HG03565 (cell line): ENCODE measurements at regions not wholly inside any gene's neighbourhood (a gene's known extent, or its start where the extent isn't known, plus 50 kb on each side); places are given as distances from the start of the nearest gene placed in this dataset.

Experiments used
- ATAC-seq: cut with Tn5 transposase; IDR thresholded peaks from one replicate; pipeline ENCODE4 v1.9.1; 2021; ENCODE audit warnings: mild to moderate bottlenecking, moderate library complexity; ENCODE audit not compliant: unreplicated experiment

DNA sequence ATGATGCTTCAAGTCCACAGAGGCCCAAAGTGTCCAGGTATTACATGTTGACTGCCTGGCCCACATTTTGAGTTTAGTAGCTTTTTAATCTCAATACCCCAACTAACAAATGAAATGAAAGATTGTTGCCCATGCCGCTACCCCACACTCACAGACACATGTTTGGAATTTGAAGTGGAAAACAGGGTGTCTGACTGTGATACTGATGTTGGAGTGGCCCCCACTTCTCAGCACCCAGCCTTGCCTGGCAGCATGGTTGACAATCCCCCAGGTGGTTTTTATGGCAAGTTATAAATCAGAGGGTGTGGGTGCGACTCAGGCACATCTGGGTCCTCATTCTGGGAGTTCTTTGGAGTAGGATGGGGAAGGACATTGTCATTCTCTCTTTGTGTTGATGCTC is 314.7 kb upstream of the ZNF32 start:
- no peak for ATAC-seq

DNA sequence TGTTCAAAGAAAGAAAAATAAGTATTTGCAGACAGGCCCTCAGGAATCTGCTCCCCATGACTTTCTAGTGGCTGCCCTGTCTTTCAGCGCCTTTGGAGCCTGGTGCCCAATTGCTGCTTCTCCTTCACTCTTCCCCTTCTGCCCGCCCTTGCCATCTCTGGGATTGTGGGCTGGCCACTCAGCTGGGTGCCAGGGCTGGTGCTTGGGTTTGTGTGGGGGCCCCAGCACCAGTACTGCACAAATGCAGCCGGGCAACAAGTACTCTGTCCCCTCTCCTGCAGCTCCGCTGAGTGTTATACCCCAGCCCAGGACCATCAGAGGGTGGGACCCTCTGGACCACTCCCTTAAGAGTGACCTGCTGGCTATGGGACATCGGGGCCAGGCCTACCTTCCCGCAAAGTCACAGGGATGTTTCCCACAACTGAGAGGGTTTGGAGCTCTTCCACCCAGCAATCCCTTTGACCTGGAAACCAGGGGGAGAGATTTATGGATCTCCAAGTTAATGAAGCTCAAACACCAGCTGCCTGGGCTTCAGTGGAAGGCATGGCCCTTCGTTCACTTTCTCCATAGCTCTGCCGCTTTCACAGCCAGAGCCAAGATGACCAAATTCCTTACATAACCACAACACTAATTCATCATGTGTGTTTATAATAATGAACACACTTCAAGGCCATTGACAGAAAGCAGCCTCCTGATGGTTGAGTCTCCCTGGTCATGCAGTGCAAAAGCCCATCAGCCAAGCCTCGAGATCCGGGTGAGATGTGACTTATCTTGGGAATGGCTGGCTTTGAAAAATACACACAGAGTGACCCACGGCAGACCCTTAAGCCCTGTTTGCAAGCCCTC is 313.9 kb upstream of the ZNF32 start:
- no peak for ATAC-seq

DNA sequence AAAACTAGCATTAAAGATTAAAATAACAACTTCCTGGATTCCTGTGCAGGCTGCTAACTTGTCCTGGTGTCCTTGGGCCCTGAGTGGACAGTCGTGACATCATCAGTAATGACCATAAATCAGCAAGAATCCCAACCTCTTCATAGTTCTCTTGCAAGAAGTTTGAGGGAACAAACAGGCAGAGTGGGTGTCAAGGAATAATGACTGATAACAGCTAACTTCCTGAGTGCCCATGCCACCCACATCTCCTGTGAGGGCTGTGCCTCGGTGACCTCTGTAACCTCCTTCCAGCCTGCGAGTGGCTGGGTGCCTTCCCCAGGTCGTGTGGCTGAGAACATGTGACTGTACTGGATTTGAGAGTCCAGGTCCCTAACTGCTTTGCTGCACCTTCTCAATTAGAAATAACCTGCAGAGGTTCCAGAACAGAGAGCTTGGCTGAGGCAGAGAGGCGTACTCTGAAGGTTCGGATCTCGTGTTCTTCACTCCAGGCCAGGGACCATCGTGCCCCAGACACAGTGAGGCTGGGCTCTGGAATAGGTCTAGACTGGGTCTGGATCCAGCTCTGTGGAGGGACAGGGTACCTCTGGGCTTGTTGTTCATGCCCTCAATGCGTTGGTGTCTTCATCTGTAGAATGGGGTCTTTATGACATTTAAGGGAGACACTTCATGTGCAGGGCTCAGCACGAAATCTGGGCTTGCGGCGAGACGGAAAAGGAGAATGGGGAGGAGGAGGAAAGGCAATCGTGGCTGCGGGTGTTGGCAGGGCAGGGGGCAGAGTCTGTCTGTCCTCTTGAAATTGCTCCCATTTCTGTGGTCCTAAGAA is 313.1 kb upstream of the ZNF32 start:
- ATAC-seq = no peak

DNA sequence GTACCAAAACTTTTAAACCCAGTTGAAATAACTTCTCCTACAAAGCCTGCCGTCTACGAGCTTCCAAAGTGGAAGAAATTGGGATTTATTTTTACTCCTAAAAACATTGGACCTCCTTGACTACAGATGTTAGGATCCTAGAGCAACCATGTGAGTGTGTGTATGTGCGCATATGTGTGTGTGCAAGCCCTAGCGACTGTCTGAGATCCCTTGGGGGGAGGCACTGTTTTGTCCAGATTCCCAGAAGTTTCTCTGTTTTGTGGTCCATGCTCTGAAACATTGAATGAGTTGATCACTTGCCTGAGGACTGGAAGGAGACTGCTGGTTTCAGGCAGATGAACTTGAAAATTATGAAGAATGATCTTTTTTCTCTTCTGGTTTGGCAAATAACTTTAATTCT is 312.3 kb upstream of the ZNF32 start:
- no peak for ATAC-seq

DNA sequence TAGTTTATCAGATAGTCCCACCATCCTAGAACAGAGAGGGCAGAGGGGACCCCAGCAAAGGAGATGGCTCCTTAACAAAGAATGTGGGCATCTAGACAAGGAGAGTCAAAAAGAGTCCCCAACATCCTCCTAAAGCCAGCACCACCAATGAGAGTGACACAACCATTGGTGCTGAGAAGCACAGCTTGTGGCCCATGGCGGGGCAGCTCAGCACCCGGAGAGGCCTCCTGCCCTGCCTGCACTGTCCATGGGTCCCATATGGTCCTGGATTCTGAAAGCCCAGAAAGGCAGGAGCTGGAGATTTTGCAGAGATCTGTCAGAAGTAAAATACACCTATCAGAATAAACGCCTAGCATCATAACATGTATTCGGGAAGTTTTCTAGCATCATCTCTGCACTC is 311.8 kb upstream of the ZNF32 start:
- no peak for ATAC-seq

DNA sequence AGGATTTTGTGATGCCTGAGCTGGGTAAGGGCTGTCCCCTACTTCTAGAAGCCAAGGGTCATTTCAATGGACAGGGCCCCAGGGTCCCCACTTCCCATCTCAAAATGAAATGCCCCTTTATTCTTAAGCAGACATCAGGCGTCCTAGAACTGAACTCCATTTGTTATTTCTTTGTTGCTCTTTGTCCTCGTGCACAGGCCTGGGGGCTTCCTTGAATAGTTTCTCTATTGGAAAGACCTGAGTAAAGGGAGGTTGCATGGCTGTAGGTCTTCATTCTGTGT is 311.4 kb upstream of the ZNF32 start:
- ATAC-seq = no peak

DNA sequence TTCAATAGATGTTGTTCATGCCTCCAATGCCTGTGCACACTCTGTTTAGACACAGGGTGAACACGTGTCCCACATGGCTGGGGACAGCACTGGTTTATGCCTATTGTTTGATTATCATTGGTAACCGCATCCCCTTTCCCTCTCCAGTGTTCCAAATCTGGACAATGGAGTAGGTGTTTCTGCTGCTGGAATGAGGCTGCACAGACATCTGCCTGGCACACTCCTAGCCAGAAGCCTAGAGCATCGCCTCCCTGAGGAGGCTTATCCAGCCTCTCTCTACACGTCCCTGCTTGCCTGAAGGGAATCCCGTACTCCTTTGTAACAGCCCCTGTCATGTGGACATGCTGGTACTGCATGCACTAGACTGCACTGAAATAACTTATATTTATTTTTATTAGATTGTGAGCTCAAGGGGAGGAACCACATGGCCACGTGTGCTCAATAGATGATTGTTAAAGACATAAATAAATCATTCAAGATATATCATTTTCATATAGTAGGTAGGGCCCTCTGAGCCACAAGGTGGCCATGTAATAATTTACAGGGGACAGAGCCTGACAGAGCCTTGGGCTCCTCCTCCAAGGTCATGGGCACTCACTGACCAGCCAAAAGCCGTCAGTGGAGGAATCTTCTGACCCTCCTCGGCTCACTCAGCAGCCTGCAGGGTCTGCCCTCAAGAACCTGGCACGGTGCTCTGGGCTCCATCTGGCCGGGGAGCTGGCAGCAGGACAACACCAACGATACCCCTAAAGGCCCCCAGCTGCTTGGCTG is 310.9 kb upstream of the ZNF32 start:
- ATAC-seq = no peak

DNA sequence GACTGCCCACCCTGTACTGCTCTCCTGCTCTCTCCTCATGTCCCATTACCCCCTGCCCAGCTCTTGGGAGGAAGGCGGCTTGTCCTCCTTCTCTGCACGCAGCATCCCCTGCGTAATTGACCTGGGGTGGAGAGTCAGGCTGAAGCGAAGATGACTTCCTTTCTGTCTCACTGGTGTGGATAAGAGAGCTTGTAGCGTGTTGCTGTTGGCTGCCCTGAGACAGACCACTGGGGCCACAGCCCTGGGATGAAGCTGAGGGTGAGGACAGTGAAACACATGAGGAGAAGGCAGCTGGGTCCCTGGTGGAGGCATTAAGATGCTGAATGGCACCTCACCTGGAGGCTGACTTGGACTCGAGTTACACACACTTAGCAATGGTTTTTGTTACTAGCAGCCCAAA is 310.3 kb upstream of the ZNF32 start:
- ATAC-seq = no peak

DNA sequence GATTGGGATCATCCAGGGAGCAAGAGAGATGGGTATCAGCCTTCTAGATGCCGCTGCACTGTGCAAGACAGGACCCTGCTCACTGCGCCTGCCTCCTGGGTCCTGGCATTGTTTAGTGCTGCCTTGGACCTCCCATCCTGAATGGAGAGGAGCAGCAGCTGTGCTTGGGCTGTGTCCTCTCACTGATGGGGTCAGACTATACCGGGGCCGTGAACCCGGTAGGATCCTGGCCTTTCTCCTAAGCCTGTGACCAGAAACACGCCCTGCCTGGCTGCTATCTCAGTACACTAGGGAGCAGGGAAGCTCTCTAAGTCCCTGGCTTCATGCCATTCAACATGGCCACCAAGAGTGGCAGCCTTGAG is 309.4 kb upstream of the ZNF32 start:
- no peak for ATAC-seq

DNA sequence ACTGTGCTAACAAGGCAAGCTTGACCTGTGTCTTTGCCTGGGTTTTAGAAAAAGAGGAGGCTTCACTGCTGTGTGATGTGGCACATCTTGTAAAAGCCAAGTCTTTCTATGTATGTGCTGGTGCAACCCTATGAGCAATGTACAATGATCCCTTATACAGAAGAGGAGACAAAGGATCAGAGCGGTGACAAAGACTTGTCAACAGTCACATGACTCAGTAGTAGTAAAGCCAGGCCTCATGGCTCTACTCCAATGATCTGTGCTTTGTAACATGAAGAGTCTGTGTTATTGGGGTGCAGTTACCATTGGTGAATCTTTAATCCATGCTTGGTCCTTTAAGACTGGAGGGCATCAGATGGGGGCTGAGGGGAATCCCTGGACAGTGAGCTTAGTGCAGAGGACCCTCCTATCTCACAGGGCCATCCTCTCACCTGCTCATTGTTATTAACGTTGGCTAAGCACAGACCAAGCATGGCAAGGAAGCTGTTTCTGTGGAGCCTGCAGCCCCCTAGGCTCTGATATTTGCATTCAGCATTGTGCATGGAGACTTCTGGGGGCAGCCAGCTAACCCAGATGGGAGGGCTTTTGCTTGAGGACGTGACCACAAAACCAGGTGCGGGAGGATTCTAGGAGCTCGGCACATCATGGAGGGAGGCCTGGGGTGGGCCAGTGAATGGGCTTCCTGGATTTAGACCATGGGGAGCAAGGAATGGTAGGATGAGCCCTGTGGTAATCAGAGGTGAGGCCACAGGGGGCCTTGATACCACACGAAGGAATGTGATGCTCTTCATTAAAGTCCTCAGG is 308.8 kb upstream of the ZNF32 start:
- ATAC-seq = no peak

DNA sequence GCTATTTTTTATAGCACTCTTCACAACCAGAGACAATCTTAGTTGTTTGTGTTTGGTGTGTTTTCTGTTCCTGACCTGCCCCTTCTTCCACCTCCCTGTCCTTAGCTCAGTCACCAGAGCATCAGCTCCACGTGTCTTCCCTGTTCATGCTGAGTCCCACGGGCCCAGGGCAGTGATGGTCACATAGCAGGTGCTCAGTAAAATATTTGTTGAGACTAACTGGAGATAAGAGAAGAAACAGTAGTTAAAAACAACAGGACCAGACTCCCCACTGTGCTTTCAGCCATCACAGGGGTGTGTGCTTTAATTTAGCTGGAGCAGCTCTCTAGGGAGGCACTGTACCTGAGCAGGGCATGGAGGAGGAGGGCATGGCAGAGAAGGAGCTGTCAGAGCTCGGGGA is 307.3 kb upstream of the ZNF32 start:
- no peak for ATAC-seq

DNA sequence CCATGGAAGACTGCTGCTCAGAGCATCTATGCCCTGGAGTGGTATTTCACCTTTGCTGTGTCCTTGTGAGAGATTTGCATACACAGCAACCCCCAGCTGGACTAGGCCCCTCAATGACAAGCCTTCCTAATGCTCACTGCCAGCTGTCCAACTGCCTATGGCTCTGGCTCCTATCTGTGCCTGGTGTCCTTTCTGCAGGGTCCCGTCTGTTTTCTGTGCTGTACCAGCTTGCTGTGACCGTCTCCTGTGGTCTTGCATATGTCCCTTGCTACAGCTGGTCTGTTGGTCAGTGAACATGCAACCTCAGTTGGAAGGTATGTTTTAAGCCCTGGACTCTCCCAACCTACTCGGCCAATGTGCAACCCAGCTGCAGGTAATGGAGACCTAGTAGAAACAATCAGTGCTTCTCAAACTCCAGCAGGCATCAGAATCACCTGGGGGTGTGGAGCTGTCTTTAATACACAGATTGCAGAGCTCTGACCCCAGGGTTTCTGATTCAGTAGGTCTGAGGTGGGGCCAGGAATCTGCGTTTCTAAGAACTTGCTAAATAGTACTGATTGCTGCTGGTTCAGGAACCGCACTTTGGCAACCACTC is 306.4 kb upstream of the ZNF32 start:
- no peak for ATAC-seq

DNA sequence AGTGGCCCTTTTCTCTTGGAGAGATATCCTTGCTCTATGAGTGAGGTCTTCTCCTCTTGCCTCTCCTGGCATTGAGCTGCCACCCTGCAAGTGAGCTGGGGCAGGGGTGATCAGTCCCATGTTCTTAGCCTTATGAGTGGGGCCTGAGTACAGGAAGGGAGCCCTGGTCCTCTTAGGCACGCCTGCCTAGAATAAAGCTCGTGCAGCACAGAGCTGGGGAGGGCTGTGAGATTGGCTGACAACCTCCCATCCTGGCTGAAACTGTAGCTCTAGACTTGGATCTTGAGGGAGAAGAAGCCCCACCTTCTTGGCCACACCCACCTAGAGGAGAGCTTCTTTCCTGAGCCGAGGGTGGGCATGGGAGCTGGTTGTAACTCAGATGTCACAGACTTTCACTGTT is 305.0 kb upstream of the ZNF32 start:
- no peak for ATAC-seq

DNA sequence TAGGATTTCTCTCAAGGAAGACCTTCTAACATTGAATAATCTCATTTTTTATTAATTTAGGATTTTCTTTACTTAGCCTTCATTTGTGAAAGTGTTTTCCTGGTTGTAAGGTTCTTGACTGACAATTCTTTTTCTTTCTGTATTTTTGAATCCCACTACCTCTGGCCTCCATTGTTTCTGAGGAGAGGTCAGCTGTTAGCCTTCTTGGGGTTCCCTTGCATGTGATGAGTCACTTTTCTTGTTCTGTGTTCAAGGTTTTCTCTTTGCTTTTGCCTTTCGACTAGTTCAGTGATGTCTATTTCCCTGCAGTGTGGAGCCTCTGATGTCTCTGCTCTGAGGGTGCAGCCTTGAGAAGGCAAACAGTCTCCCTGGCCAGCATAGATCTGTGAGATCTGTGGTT is 304.1 kb upstream of the ZNF32 start:
- no peak for ATAC-seq

DNA sequence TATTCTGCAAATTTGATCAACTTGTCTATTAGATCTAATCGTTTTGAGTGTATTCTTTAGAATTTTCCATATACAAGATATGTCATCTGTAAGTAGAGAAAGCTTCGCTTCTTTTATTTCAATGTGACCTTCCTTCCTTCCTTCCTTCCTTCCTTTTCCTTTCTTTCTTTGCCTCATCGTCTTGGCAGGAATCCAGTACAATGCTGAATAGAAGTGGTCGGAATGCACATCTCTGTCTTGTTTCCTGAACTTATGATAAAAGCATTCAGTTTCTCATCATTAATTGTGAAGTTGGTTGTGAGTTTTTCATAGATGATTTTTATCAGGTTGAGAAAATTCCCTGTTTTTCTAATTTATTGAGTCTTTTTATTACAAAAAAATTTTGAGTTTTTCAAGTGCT is 300.7 kb upstream of the ZNF32 start:
- no peak for ATAC-seq

DNA sequence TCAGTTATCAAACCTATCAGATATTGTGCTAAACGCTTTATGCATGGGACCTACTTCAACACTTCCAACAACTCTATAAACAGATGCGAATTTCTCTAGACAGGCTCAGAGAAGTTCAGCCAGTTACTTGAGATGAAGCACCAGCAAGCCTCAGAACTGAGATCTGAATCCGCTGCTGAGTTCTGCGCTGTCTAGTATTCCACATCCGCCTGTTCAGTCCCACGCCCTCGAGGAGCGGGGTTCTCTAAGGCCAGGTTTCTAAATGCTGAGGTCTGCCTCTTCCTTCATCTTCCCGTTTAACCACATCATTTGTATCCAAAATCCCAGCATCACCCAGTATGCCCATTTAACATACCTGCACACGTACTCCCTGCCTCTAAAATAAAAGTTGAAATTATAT is 297.8 kb upstream of the ZNF32 start:
- ATAC-seq = no peak

DNA sequence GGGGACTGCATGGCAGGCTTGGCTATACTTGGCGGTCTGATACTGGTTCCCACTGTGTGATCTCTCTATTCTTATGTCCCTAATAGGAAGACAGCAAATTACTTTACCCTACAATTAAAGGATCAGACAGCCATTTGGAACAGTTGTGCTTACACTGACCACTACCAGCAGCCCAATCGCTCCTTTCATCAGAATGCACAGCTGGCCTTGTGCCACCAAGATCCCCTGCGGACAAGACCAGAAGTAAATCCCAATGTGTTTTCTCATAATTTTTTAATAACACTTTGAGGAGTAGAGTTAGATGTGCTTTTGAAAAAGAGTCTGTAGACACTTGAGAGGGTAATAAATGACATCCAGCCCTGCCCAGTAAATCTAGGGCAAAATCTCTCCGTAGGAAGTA is 297.2 kb upstream of the ZNF32 start:
- no peak for ATAC-seq

DNA sequence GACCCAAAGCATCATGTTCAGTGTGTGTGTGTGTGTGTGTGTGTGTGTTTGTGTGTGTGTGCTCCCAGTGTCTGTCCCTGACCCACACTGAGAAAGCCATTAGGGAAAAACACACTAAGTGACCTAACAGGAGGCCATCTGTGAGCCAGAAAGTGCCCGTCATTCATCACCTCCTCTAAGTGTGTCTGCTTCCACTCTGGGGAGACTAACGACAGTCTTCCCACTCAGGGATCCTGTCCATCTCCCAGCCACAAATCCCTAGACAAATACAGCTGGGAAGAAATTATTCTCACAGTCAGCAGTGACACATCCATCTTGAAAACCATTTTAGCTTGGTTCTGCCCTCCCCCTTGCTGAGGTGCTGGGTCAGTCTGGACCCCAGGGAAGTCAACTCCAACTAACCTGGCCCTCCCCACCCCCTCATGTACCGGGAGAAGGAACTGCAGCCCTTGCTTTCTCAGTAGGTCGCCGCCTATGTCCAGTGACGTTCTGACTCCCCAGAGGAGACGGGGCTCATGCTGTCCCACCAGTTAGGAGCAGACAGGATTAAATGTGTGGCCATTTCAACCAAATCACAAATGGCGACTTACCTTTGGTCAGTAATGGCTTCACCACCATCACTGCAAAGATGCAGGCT is 296.5 kb upstream of the ZNF32 start:
- ATAC-seq = no peak

DNA sequence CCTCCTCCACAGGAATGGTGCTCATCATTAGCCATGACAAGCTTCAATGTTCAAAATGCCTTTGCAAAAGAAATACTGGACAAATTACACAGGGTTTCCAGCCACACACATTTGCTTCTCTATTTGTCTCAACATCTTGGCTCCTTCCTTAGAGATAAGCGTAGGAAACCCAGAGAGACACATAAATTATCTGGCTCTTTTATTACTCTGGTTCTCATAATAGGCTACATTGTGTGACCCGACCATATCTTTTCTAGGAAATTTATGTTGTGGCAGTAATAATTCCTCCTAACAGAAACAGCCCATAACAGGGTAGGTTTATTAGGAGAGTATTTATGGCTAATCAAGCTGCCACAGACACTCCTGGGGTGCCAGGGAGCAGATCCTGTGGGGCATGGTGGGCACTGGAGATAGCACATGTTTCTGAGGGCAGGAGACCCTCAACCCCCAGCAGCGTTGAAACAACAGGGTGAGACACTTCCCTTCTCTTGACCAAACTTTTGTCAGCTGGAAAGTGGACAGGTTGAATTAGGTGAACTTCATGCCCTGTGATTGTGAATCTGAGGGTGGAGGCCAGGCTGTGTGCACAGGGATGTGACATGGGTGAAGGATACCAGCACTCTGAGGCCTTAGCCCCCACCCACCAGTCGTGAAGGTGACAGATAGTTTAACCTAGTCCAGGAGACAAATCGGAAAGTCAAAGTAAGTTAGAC is 295.9 kb upstream of the ZNF32 start:
- ATAC-seq = no peak
